ENCODE measurements at regions not wholly inside any gene's neighbourhood (a gene's known extent, or its start where the extent isn't known, plus 50 kb on each side); places are given as distances from the start of the nearest gene placed in this dataset.
"Not testable (repeated sequence)": the region's sequence is repeated elsewhere in the genome, so short reads cannot be mapped to it uniquely, and the experiment has no call there.

- no peak for DNase-seq
Measured at GRCh38 chr14:105927096-105928060, 401.0 kb downstream of the TMEM121 start.

- not testable (repeated sequence) for DNase-seq
Measured at GRCh38 chr14:105928171-105929111, 402.1 kb downstream of the TMEM121 start.

- DNase-seq, result no peak
Measured at GRCh38 chr14:105929327-105930081, 403.1 kb downstream of the TMEM121 start.

GRCh38 chr14:105930572-105930971, 404.2 kb downstream of the TMEM121 start:
- DNase-seq, result no peak

- DNase-seq, result no peak
Measured at GRCh38 chr14:105931808-105932483, 405.6 kb downstream of the TMEM121 start.

GRCh38 chr14:105933238-105933637, 406.9 kb downstream of the TMEM121 start:
- no peak for DNase-seq

GRCh38 chr14:105935384-105935783, 409.0 kb downstream of the TMEM121 start:
- DNase-seq, result no peak

- DNase-seq, result no peak
Measured at GRCh38 chr14:105937253-105938054, 411.1 kb downstream of the TMEM121 start.

- no peak for DNase-seq
Measured at GRCh38 chr14:105938055-105938863, 411.9 kb downstream of the TMEM121 start.

- DNase-seq, result no peak
Measured at GRCh38 chr14:105938959-105939358, 412.6 kb downstream of the TMEM121 start.

GRCh38 chr14:105939810-105940508, 413.6 kb downstream of the TMEM121 start:
- no peak for DNase-seq

GRCh38 chr14:105940534-105941225, 414.3 kb downstream of the TMEM121 start:
- no peak for DNase-seq

- no peak for DNase-seq
Measured at GRCh38 chr14:105941226-105942166, 415.1 kb downstream of the TMEM121 start.

- not testable (repeated sequence) for DNase-seq
Measured at GRCh38 chr14:105942725-105943124, 416.3 kb downstream of the TMEM121 start.

GRCh38 chr14:105943973-105944602, 417.7 kb downstream of the TMEM121 start:
- no peak for DNase-seq

- DNase-seq, result no peak
Measured at GRCh38 chr14:105944632-105945610, 418.5 kb downstream of the TMEM121 start.

Data from right forelimb (tissue), 1 donor.